Osteoblast (primary cell): ENCODE measurements at regions not wholly inside any gene's neighbourhood (a gene's known extent, or its start where the extent isn't known, plus 50 kb on each side); places are given as distances from the start of the nearest gene placed in this dataset.

Source experiments
- DNase-seq: peaks from one replicate; pipeline ENCODE4 v3.0.0; 2011; ENCODE audit warnings: low spot score, mixed read lengths; ENCODE audit not compliant: insufficient read length; ENCODE audit errors: missing footprints
- H2AFZ ChIP-seq: 2 replicates; pipeline ENCODE4 v1.6.0; 2011; ENCODE audit warnings: mild to moderate bottlenecking, low read length
- H3K27ac ChIP-seq: 2 replicates; pipeline ENCODE4 v1.5.1; 2011; ENCODE audit warnings: mild to moderate bottlenecking, low read depth, low read length, moderate library complexity
- H3K27me3 ChIP-seq: 2 replicates; pipeline ENCODE4 v1.6.0; 2012; ENCODE audit warnings: mild to moderate bottlenecking, control low read depth, inconsistent platforms, low read length, moderate library complexity; ENCODE audit not compliant: insufficient read depth
- H3K36me3 ChIP-seq: 2 replicates; pipeline ENCODE4 v1.5.1; 2011; ENCODE audit warnings: mild to moderate bottlenecking, low read length, control low read depth, moderate library complexity; ENCODE audit not compliant: insufficient read depth
- H3K4me1 ChIP-seq: 2 replicates; pipeline ENCODE4 v1.5.1; 2011; ENCODE audit warnings: mild to moderate bottlenecking, low read length, control low read depth, moderate library complexity; ENCODE audit not compliant: insufficient read depth
- H3K4me2 ChIP-seq: 2 replicates; pipeline ENCODE4 v1.6.0; 2011; ENCODE audit warnings: mild to moderate bottlenecking, low read length; ENCODE audit not compliant: insufficient read depth
- H3K4me3 ChIP-seq: fragments of 200-600 bp; sonication (generic); 3 replicates; pipeline ENCODE4 v1.5.1; 2012; ENCODE audit warnings: mild to moderate bottlenecking, low read length, inconsistent platforms; ENCODE audit not compliant: insufficient read depth
- H3K79me2 ChIP-seq: 2 replicates; pipeline ENCODE4 v1.6.0; 2012; ENCODE audit warnings: mild to moderate bottlenecking, low read length, control low read depth, inconsistent platforms; ENCODE audit not compliant: insufficient read depth
- H3K9me3 ChIP-seq: 2 replicates; pipeline ENCODE4 v1.5.1; 2011; ENCODE audit warnings: low read depth, low read length, control low read depth
- H4K20me1 ChIP-seq: 2 replicates; pipeline ENCODE4 v1.6.0; 2012; ENCODE audit warnings: mild to moderate bottlenecking, low read length, control low read depth; ENCODE audit not compliant: insufficient read depth
- CTCF ChIP-seq: IDR thresholded peaks from 2 replicates; pipeline ENCODE4 v1.5.1; 2011; ENCODE audit warnings: mild to moderate bottlenecking, low read depth, low read length, moderate library complexity; ENCODE audit errors: extremely low read depth

- no peak for TF ChIP-seq CTCF
- H3K4me3 ChIP-seq = no peak overlapping the region
- H3K9me3 ChIP-seq = no peaks in the 10 kb centered on the region
- H3K27me3 ChIP-seq = no peaks in the 10 kb centered on the region
- H4K20me1 ChIP-seq = no peaks in the 10 kb centered on the region
- no peak overlapping the region for H3K27ac ChIP-seq
- H2AFZ ChIP-seq = no peak overlapping the region
- H3K4me2 ChIP-seq = no peak overlapping the region
- no peaks in the 10 kb centered on the region for H3K4me1 ChIP-seq
- H3K36me3 ChIP-seq = no peaks in the 10 kb centered on the region
- H3K79me2 ChIP-seq = no peaks in the 10 kb centered on the region
- DNase-seq = no peak
These were observed 665.4 kb upstream of the PHF14 start for GRCh38 chr7:10308276-10308675.

- Histone ChIP-seq H3K4me2 (no peak overlapping the region), H4K20me1 (no peaks in the 10 kb centered on the region), H3K4me1 (no peaks in the 10 kb centered on the region), H3K4me3 (no peak overlapping the region), H3K27ac (no peak overlapping the region), H2AFZ (no peak overlapping the region), H3K9me3 (no peaks in the 10 kb centered on the region), H3K27me3 (no peaks in the 10 kb centered on the region), H3K36me3 (no peaks in the 10 kb centered on the region), H3K79me2 (no peaks in the 10 kb centered on the region)
- TF ChIP-seq CTCF = no peak
- DNase-seq = no peak
These were observed 660.7 kb upstream of the PHF14 start for GRCh38 chr7:10312942-10313341.

GRCh38 chr7:10315881-10316280, 657.8 kb upstream of the PHF14 start:
- Histone ChIP-seq H3K36me3 (no peaks in the 10 kb centered on the region), H3K4me3 (no peak overlapping the region), H3K9me3 (no peaks in the 10 kb centered on the region), H4K20me1 (no peaks in the 10 kb centered on the region), H3K4me1 (no peaks in the 10 kb centered on the region), H2AFZ (no peak overlapping the region), H3K27me3 (no peaks in the 10 kb centered on the region), H3K79me2 (no peaks in the 10 kb centered on the region), H3K4me2 (no peak overlapping the region), H3K27ac (no peak overlapping the region)
- no peak for TF ChIP-seq CTCF
- no peak for DNase-seq

GRCh38 chr7:10316488-10316887, 657.2 kb upstream of the PHF14 start:
- TF ChIP-seq CTCF = no peak
- no peak for DNase-seq
- Histone ChIP-seq H3K4me2 (no peak overlapping the region), H3K36me3 (no peaks in the 10 kb centered on the region), H4K20me1 (no peaks in the 10 kb centered on the region), H2AFZ (no peak overlapping the region), H3K27me3 (no peaks in the 10 kb centered on the region), H3K27ac (no peak overlapping the region), H3K4me3 (no peak overlapping the region), H3K9me3 (no peaks in the 10 kb centered on the region), H3K4me1 (no peaks in the 10 kb centered on the region), H3K79me2 (no peaks in the 10 kb centered on the region)
